ENCODE measurements at regions not wholly inside any gene's neighbourhood (a gene's known extent, or its start where the extent isn't known, plus 50 kb on each side); places are given as distances from the start of the nearest gene placed in this dataset.

DNA sequence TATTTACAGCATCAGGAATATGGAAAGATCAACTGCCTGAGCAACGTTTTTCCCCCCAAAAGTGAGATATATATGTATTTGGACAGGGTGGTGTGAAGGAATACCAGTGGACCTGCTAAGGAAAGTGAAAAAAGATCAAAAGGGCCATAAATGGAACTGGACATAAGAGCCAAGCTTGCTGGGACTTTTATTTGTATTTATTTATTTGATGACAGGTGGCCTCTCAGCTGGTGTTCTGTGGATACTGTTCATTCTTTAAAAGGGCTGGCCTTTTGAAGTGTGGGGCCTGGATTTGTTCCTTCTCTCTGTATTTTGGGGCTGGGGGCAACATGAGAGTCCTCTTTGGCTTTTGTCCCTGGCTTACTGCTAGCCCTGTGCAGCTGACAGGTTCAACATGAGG is 306.6 kb upstream of the N4BP1 start:
- H3K27me3 ChIP-seq (ENCODE audit: control insufficient read depth in 3 of 3, insufficient read depth in 3 of 3, low read length in 2 of 3), result no peaks in the 10 kb centered on the region
- 30 to 38% methylated on average over 1 of the region's 1 CpG for WGBS, 2 donors
- DNase-seq, result no peak
- no peak overlapping the region for H3K4me3 ChIP-seq
- no peak overlapping the region for H3K27ac ChIP-seq (ENCODE audit: low read depth in 1 of 2, low read length in 1 of 2)
- H3K9ac ChIP-seq (ENCODE audit: insufficient read depth in 1 of 2, low read length in 2 of 2), result no peak overlapping the region
- H3K9me3 ChIP-seq (ENCODE audit: control insufficient read depth in 4 of 4, insufficient read depth in 3 of 4, low read length in 3 of 4), result no peaks in the 10 kb centered on the region
- ATAC-seq (ENCODE audit: insufficient read depth, low FRiP score), result no peak
- TF ChIP-seq, protein P1, sequence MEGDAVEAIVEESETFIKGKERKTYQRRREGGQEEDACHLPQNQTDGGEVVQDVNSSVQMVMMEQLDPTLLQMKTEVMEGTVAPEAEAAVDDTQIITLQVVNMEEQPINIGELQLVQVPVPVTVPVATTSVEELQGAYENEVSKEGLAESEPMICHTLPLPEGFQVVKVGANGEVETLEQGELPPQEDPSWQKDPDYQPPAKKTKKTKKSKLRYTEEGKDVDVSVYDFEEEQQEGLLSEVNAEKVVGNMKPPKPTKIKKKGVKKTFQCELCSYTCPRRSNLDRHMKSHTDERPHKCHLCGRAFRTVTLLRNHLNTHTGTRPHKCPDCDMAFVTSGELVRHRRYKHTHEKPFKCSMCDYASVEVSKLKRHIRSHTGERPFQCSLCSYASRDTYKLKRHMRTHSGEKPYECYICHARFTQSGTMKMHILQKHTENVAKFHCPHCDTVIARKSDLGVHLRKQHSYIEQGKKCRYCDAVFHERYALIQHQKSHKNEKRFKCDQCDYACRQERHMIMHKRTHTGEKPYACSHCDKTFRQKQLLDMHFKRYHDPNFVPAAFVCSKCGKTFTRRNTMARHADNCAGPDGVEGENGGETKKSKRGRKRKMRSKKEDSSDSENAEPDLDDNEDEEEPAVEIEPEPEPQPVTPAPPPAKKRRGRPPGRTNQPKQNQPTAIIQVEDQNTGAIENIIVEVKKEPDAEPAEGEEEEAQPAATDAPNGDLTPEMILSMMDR (IDR thresholded peaks at IDR 0.05; ENCODE audit: control extremely low read depth, extremely low read depth), result no peak
- no peaks in the 10 kb centered on the region for H3K36me3 ChIP-seq (ENCODE audit: control insufficient read depth in 4 of 4, insufficient read depth in 4 of 4, low read length in 4 of 4)
- no peaks in the 10 kb centered on the region for H3K4me1 ChIP-seq (ENCODE audit: control insufficient read depth in 5 of 5, insufficient read depth in 5 of 5, low read length in 5 of 5)

DNA sequence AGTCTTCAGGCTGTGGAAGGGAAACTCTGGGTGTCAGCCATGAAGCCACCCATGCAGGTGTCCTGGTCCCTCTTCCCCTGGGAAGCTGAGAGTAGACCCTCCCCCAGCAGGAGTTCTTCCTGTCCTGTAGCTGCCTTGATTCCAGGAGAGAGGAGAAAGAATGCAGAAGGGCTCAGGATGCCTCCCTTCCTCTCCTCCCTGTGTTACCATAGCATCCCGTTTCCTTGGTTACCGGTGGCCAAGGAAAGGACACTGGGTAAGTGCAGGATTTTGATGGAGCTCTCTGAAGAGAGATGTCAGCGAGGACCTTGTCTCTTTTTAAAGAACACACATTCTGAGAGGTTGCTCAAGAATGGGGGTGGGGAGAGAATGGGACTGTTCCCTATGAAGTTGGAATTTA is 304.1 kb upstream of the N4BP1 start:
- 66 to 80% methylated on average over 3 of the region's 3 CpGs for WGBS, 2 donors
- peaks cover 0 to 2% (median 0%) of the 10 kb centered on the region in 4 donors for H3K9me3 ChIP-seq (ENCODE audit: control insufficient read depth in 4 of 4, insufficient read depth in 3 of 4, low read length in 3 of 4)
- ATAC-seq (ENCODE audit: insufficient read depth, low FRiP score) (no peak), DNase-seq (no peak)
- no peak overlapping the region for H3K27ac ChIP-seq (ENCODE audit: low read depth in 1 of 2, low read length in 1 of 2)
- H3K27me3 ChIP-seq (ENCODE audit: control insufficient read depth in 3 of 3, insufficient read depth in 3 of 3, low read length in 2 of 3), result no peaks in the 10 kb centered on the region
- H3K4me3 ChIP-seq, result no peak overlapping the region
- H3K36me3 ChIP-seq (ENCODE audit: control insufficient read depth in 4 of 4, insufficient read depth in 4 of 4, low read length in 4 of 4), result no peaks in the 10 kb centered on the region
- H3K9ac ChIP-seq (ENCODE audit: insufficient read depth in 1 of 2, low read length in 2 of 2), result no peak overlapping the region
- no peaks in the 10 kb centered on the region for H3K4me1 ChIP-seq (ENCODE audit: control insufficient read depth in 5 of 5, insufficient read depth in 5 of 5, low read length in 5 of 5)
- TF ChIP-seq, protein P1 (IDR thresholded peaks at IDR 0.05; ENCODE audit: control extremely low read depth, extremely low read depth), result no peak

- Histone ChIP-seq H3K27me3 (ENCODE audit: control insufficient read depth in 3 of 3, insufficient read depth in 3 of 3, low read length in 2 of 3) (no peaks in the 10 kb centered on the region), H3K27ac (ENCODE audit: low read depth in 1 of 2, low read length in 1 of 2) (no peak overlapping the region), H3K9ac (ENCODE audit: insufficient read depth in 1 of 2, low read length in 2 of 2) (no peak overlapping the region), H3K4me1 (ENCODE audit: control insufficient read depth in 5 of 5, insufficient read depth in 5 of 5, low read length in 5 of 5) (no peaks in the 10 kb centered on the region), H3K9me3 (ENCODE audit: control insufficient read depth in 4 of 4, insufficient read depth in 3 of 4, low read length in 3 of 4) (peaks cover 0 to 2% (median 0%) of the 10 kb centered on the region in 4 donors), H3K4me3 (no peak overlapping the region), H3K36me3 (ENCODE audit: control insufficient read depth in 4 of 4, insufficient read depth in 4 of 4, low read length in 4 of 4) (no peaks in the 10 kb centered on the region)
- 69 to 72% methylated on average over 4 of the region's 4 CpGs for WGBS, 2 donors
- no peak for DNase-seq
- no peak for ATAC-seq (ENCODE audit: insufficient read depth, low FRiP score)
- TF ChIP-seq, protein P1 (IDR thresholded peaks at IDR 0.05; ENCODE audit: control extremely low read depth, extremely low read depth), result no peak
Observed at GRCh38 chr16:48913384-48913783, 303.4 kb upstream of the N4BP1 start.

DNA sequence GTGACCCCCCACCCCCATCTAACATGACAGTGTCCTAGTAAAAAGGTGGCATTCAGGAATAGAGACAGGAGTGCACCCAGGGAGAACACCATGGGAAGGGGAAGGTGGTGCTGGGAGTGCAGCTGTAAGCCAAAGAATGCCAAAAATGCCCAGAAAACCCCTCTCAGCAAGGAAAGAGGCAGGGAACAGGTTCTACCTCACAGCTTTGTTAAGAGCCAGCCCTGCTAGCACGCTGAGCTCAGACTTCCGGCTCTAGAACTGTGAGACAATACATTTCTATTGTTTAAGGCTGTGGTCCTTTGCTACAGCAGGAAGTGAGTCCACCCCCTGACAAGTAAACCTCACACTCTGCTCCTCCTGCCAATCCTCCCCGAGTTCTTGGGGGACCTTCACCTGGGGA is 302.4 kb upstream of the N4BP1 start:
- H3K4me1 ChIP-seq (ENCODE audit: control insufficient read depth in 5 of 5, insufficient read depth in 5 of 5, low read length in 5 of 5), result no peaks in the 10 kb centered on the region
- WGBS, 2 donors, result 26 to 29% methylated on average over 3 of the region's 3 CpGs
- H3K9ac ChIP-seq (ENCODE audit: insufficient read depth in 1 of 2, low read length in 2 of 2), result no peak overlapping the region
- no peaks in the 10 kb centered on the region for H3K27me3 ChIP-seq (ENCODE audit: control insufficient read depth in 3 of 3, insufficient read depth in 3 of 3, low read length in 2 of 3)
- H3K27ac ChIP-seq (ENCODE audit: low read depth in 1 of 2, low read length in 1 of 2), result no peak overlapping the region
- TF ChIP-seq, protein P1 (IDR thresholded peaks at IDR 0.05; ENCODE audit: control extremely low read depth, extremely low read depth), result no peak
- H3K9me3 ChIP-seq (ENCODE audit: control insufficient read depth in 4 of 4, insufficient read depth in 3 of 4, low read length in 3 of 4), result peaks cover 0 to 2% (median 0%) of the 10 kb centered on the region in 4 donors
- peak in 1 of 3 donors; percentile 1 for DNase-seq
- H3K36me3 ChIP-seq (ENCODE audit: control insufficient read depth in 4 of 4, insufficient read depth in 4 of 4, low read length in 4 of 4), result no peaks in the 10 kb centered on the region
- ATAC-seq (ENCODE audit: insufficient read depth, low FRiP score), result no peak
- H3K4me3 ChIP-seq, result no peak overlapping the region
